GM18907 (cell line): ENCODE measurements at regions not wholly inside any gene's neighbourhood (a gene's known extent, or its start where the extent isn't known, plus 50 kb on each side); places are given as distances from the start of the nearest gene placed in this dataset.
"Not testable (repeated sequence)": the region's sequence is repeated elsewhere in the genome, so short reads cannot be mapped to it uniquely, and the experiment has no call there.

Source experiments
- ATAC-seq: cut with Tn5 transposase; IDR thresholded peaks from one replicate; pipeline ENCODE4 v1.9.1; 2021; ENCODE audit warnings: mild to moderate bottlenecking, moderate library complexity; ENCODE audit not compliant: unreplicated experiment

GRCh38 chr5:99032234-99033013 lies 103.6 kb upstream of the CHD1 start:
- peak; percentile 51 for ATAC-seq

GRCh38 chr5:99030906-99031440 lies 102.2 kb upstream of the CHD1 start:
- no peak for ATAC-seq

- no peak for ATAC-seq
Observed at GRCh38 chr5:99029172-99029571, 100.4 kb upstream of the CHD1 start.

GRCh38 chr5:99028170-99028569 lies 99.4 kb upstream of the CHD1 start:
- ATAC-seq, result not testable (repeated sequence)

GRCh38 chr5:99025298-99026045 lies 96.7 kb upstream of the CHD1 start:
- ATAC-seq, result peak; percentile 24

GRCh38 chr5:99023330-99023729 lies 94.5 kb upstream of the CHD1 start:
- ATAC-seq, result no peak

- no peak for ATAC-seq
Observed at GRCh38 chr5:99022250-99022649, 93.4 kb upstream of the CHD1 start.

GRCh38 chr5:99020698-99021048 lies 91.9 kb upstream of the CHD1 start:
- no peak for ATAC-seq

GRCh38 chr5:99019812-99020697 lies 91.2 kb upstream of the CHD1 start:
- ATAC-seq, result peak; percentile 77

GRCh38 chr5:99019254-99019653 lies 90.4 kb upstream of the CHD1 start:
- ATAC-seq, result no peak

GRCh38 chr5:99010294-99010693 lies 81.5 kb upstream of the CHD1 start:
- no peak for ATAC-seq

GRCh38 chr5:99008009-99008408 lies 79.2 kb upstream of the CHD1 start:
- not testable (repeated sequence) for ATAC-seq

- ATAC-seq, result peak; percentile 15
Observed at GRCh38 chr5:99005506-99005905, 76.7 kb upstream of the CHD1 start.

GRCh38 chr5:99004960-99005359 lies 76.2 kb upstream of the CHD1 start:
- peak; percentile 100 for ATAC-seq

- ATAC-seq, result no peak
Observed at GRCh38 chr5:99000876-99001275, 72.1 kb upstream of the CHD1 start.

- no peak for ATAC-seq
Observed at GRCh38 chr5:99000221-99000620, 71.4 kb upstream of the CHD1 start.

- no peak for ATAC-seq
Observed at GRCh38 chr5:98999631-99000030, 70.8 kb upstream of the CHD1 start.

- ATAC-seq, result no peak
Observed at GRCh38 chr5:98997000-98997399, 68.2 kb upstream of the CHD1 start.

- ATAC-seq, result no peak
Observed at GRCh38 chr5:98994611-98995010, 65.8 kb upstream of the CHD1 start.

GRCh38 chr5:98993512-98993911 lies 64.7 kb upstream of the CHD1 start:
- ATAC-seq, result no peak

GRCh38 chr5:98992552-98992951 lies 63.7 kb upstream of the CHD1 start:
- no peak for ATAC-seq
